WTC11 (cell line): ENCODE measurements at regions not wholly inside any gene's neighbourhood (a gene's known extent, or its start where the extent isn't known, plus 50 kb on each side); places are given as distances from the start of the nearest gene placed in this dataset.

Experiments
- ATAC-seq: fragments of 200-7000 bp; cut with Tn5 transposase; 2 replicates; pipeline ENCODE4 v1.10.0; 2021; ENCODE audit warnings: mild to moderate bottlenecking, moderate library complexity
- CTCF ChIA-PET: fragments of 300-600 bp; sonication (Branson Sonifier 250); formaldehyde crosslinking; loops from one replicate; lab custom pipeline; 2021; ENCODE audit warnings: antibody characterized with exemption; lab: Charles Lee
- POLR2A ChIA-PET: fragments of 350-600 bp; sonication (Branson Sonifier 250); formaldehyde crosslinking; loops from one replicate; lab custom pipeline; 2021; ENCODE audit warnings: antibody characterized with exemption; lab: Charles Lee
- DNase-seq: peaks from one replicate; pipeline ENCODE4 v3.0.0; 2021; ENCODE audit warnings: low spot score
- H3K27ac Mint-ChIP-seq: 2 replicates; pipeline ENCODE4 v1.8.0; 2021; ENCODE audit warnings: mixed read lengths
- H3K27me3 Mint-ChIP-seq: 2 replicates; pipeline ENCODE4 v1.8.0; 2021; ENCODE audit warnings: low read depth, mild to moderate bottlenecking, moderate library complexity, mixed read lengths
- H3K36me3 Mint-ChIP-seq: 2 replicates; pipeline ENCODE4 v1.8.0; 2021; ENCODE audit warnings: mixed read lengths
- H3K4me1 Mint-ChIP-seq: 2 replicates; pipeline ENCODE4 v1.8.0; 2022; ENCODE audit warnings: mixed read lengths
- H3K4me3 Mint-ChIP-seq: 2 replicates; pipeline ENCODE4 v1.8.0; 2021; ENCODE audit warnings: mild to moderate bottlenecking, moderate library complexity, mixed read lengths
- H3K9me3 Mint-ChIP-seq: 2 replicates; pipeline ENCODE4 v1.8.0; 2021; ENCODE audit warnings: mixed read lengths
- E2F1 ChIP-seq: sonication (generic); formaldehyde crosslinking; IDR thresholded peaks from 2 replicates; pipeline ENCODE4 v1.8.0; 2022; ENCODE audit warnings: mild to moderate bottlenecking, missing genetic modification reagents
- ERG ChIP-seq: fragments of 250-450 bp; sonication (Bioruptor Pico); IDR thresholded peaks from 2 replicates; pipeline ENCODE4 v1.8.0; 2021; ENCODE audit warnings: mild to moderate bottlenecking
- FOXJ3 ChIP-seq: sonication (generic); formaldehyde crosslinking; IDR thresholded peaks from 2 replicates; pipeline ENCODE4 v1.9.0; 2021; ENCODE audit warnings: missing genetic modification reagents, mild to moderate bottlenecking, borderline replicate concordance
- FOXK1 ChIP-seq: sonication (generic); formaldehyde crosslinking; IDR thresholded peaks from 2 replicates; pipeline ENCODE4 v1.8.0; 2022; ENCODE audit warnings: mild to moderate bottlenecking, moderate library complexity, missing genetic modification reagents
- GTF2I ChIP-seq: fragments of 250-450 bp; sonication (Bioruptor Pico); conservative IDR thresholded peaks from 2 replicates; pipeline ENCODE4 v1.4.0; 2021; ENCODE audit warnings: mild to moderate bottlenecking
- HMGA2 ChIP-seq: fragments of 250-450 bp; sonication (Bioruptor Pico); IDR thresholded peaks from 2 replicates; pipeline ENCODE4 v1.4.0; 2021; ENCODE audit warnings: mild to moderate bottlenecking, moderate library complexity
- JUN ChIP-seq: sonication (generic); formaldehyde crosslinking; IDR thresholded peaks from 2 replicates; pipeline ENCODE4 v1.8.0; 2023; ENCODE audit warnings: mild to moderate bottlenecking, missing genetic modification reagents
- KAT7 ChIP-seq: sonication (generic); formaldehyde crosslinking; IDR thresholded peaks from 2 replicates; pipeline ENCODE4 v1.8.1; 2023; ENCODE audit warnings: missing genetic modification reagents, mild to moderate bottlenecking, borderline replicate concordance
- MXD4 ChIP-seq: fragments of 250-450 bp; sonication (Bioruptor Pico); IDR thresholded peaks from 2 replicates; pipeline ENCODE4 v1.8.0; 2021; ENCODE audit warnings: mild to moderate bottlenecking, moderate library complexity, borderline replicate concordance
- NR2C2 ChIP-seq: sonication (generic); formaldehyde crosslinking; IDR thresholded peaks from 2 replicates; pipeline ENCODE4 v1.8.0; 2022; ENCODE audit warnings: mild to moderate bottlenecking, missing genetic modification reagents
- PREB ChIP-seq: sonication (generic); formaldehyde crosslinking; IDR thresholded peaks from 2 replicates; pipeline ENCODE4 v1.8.1; 2022; ENCODE audit warnings: mild to moderate bottlenecking, missing genetic modification reagents, moderate library complexity, borderline replicate concordance
- RELA ChIP-seq: sonication (generic); formaldehyde crosslinking; IDR thresholded peaks from 2 replicates; pipeline ENCODE4 v1.8.1; 2022; ENCODE audit warnings: missing genetic modification reagents, mild to moderate bottlenecking, borderline replicate concordance
- SMAD3 ChIP-seq: sonication (generic); formaldehyde crosslinking; IDR thresholded peaks from 2 replicates; pipeline ENCODE4 v1.8.0; 2022; ENCODE audit warnings: missing genetic modification reagents, mild to moderate bottlenecking, borderline replicate concordance
- ZNF121 ChIP-seq: sonication (generic); formaldehyde crosslinking; IDR thresholded peaks from 2 replicates; pipeline ENCODE4 v1.8.0; 2023; ENCODE audit warnings: missing genetic modification reagents
- ZNF138 ChIP-seq: sonication (generic); formaldehyde crosslinking; conservative IDR thresholded peaks from 2 replicates; pipeline ENCODE4 v1.8.1; 2022; ENCODE audit warnings: mild to moderate bottlenecking, moderate library complexity, missing genetic modification reagents
- ZNF232 ChIP-seq: sonication (generic); formaldehyde crosslinking; IDR thresholded peaks from 2 replicates; pipeline ENCODE4 v1.8.0; 2022; ENCODE audit warnings: mild to moderate bottlenecking, missing genetic modification reagents
- ZNF671 ChIP-seq: fragments of 250-450 bp; sonication (Bioruptor Pico); IDR thresholded peaks from 2 replicates; pipeline ENCODE4 v1.8.0; 2021; ENCODE audit warnings: mild to moderate bottlenecking
- TF ChIP-seq, protein P1 (sequence below): fragments of 250-450 bp; sonication (Bioruptor Pico); IDR thresholded peaks from 2 replicates; pipeline ENCODE4 v1.9.0; 2021; ENCODE audit warnings: mild to moderate bottlenecking
- TF ChIP-seq, protein P2 (sequence below): sonication (generic); formaldehyde crosslinking; IDR thresholded peaks from 2 replicates; pipeline ENCODE4 v1.8.0; 2023; ENCODE audit warnings: missing genetic modification reagents, mild to moderate bottlenecking, borderline replicate concordance
- TF ChIP-seq, protein P3 (sequence below): fragments of 250-450 bp; sonication (Bioruptor Pico); conservative IDR thresholded peaks from 2 replicates; pipeline ENCODE4 v1.9.0; 2021; ENCODE audit warnings: mild to moderate bottlenecking

GRCh38 chr9:108672475-108673190 lies 183.2 kb downstream of the ACTL7B start:
- H3K27ac Mint-ChIP-seq, result no peak overlapping the region
- peaks cover 19% of the 10 kb centered on the region for H3K4me1 Mint-ChIP-seq
- POLR2A ChIA-PET, result no interaction called here
- H3K36me3 Mint-ChIP-seq, result no peaks in the 10 kb centered on the region
- H3K9me3 Mint-ChIP-seq, result 0 out of 2 replicates have a peak, but pooled peaks cover 1% of the 10 kb centered on the region
- H3K27me3 Mint-ChIP-seq, result no peaks in the 10 kb centered on the region
- no peak overlapping the region for H3K4me3 Mint-ChIP-seq
- CTCF ChIA-PET, result no interaction called here
- no peak for TF ChIP-seq SMAD3 (CRISPR knock-in tag)
- no peak for ATAC-seq
- DNase-seq, result no peak

DNA sequence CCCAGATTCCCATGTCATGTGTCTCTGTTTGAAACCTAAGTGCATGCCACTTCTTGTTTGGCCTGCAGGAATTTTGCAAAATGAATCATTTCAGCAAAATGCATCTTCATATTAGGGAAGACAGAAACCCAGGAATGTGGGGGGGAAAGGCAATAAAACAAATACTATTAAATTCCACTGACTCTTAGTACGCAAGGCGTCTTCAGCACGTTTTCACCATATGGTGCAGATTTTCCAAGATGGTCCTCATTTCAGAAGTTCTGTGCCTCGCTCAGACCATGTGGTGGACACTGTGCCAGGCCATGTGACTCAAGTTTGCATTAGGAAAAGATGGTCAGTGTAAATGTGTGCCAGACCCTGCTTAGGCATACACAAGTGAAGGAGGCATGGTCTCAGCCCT lies 184.0 kb downstream of the ACTL7B start:
- Mint-ChIP-seq H3K4me1 (peaks cover 13% of the 10 kb centered on the region), H3K36me3 (no peaks in the 10 kb centered on the region), H3K27ac (no peak overlapping the region), H3K9me3 (0 out of 2 replicates have a peak, but pooled peaks cover 4% of the 10 kb centered on the region), H3K4me3 (no peak overlapping the region), H3K27me3 (no peaks in the 10 kb centered on the region)
- no peak for TF ChIP-seq ERG (CRISPR knock-in tag)
- no peak for TF ChIP-seq KAT7 (CRISPR knock-in tag)
- TF ChIP-seq NR2C2 (CRISPR knock-in tag), result no peak
- TF ChIP-seq, protein P1, sequence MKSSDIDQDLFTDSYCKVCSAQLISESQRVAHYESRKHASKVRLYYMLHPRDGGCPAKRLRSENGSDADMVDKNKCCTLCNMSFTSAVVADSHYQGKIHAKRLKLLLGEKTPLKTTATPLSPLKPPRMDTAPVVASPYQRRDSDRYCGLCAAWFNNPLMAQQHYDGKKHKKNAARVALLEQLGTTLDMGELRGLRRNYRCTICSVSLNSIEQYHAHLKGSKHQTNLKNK (CRISPR knock-in tag), result no peak
- TF ChIP-seq PREB, result no peak
- TF ChIP-seq ZNF232 (CRISPR knock-in tag), result no peak
- TF ChIP-seq RELA, result no peak
- TF ChIP-seq FOXJ3 (CRISPR knock-in tag), result no peak
- TF ChIP-seq GTF2I (CRISPR knock-in tag), result no peak
- TF ChIP-seq, protein P2, sequence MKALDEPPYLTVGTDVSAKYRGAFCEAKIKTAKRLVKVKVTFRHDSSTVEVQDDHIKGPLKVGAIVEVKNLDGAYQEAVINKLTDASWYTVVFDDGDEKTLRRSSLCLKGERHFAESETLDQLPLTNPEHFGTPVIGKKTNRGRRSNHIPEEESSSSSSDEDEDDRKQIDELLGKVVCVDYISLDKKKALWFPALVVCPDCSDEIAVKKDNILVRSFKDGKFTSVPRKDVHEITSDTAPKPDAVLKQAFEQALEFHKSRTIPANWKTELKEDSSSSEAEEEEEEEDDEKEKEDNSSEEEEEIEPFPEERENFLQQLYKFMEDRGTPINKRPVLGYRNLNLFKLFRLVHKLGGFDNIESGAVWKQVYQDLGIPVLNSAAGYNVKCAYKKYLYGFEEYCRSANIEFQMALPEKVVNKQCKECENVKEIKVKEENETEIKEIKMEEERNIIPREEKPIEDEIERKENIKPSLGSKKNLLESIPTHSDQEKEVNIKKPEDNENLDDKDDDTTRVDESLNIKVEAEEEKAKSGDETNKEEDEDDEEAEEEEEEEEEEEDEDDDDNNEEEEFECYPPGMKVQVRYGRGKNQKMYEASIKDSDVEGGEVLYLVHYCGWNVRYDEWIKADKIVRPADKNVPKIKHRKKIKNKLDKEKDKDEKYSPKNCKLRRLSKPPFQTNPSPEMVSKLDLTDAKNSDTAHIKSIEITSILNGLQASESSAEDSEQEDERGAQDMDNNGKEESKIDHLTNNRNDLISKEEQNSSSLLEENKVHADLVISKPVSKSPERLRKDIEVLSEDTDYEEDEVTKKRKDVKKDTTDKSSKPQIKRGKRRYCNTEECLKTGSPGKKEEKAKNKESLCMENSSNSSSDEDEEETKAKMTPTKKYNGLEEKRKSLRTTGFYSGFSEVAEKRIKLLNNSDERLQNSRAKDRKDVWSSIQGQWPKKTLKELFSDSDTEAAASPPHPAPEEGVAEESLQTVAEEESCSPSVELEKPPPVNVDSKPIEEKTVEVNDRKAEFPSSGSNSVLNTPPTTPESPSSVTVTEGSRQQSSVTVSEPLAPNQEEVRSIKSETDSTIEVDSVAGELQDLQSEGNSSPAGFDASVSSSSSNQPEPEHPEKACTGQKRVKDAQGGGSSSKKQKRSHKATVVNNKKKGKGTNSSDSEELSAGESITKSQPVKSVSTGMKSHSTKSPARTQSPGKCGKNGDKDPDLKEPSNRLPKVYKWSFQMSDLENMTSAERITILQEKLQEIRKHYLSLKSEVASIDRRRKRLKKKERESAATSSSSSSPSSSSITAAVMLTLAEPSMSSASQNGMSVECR (CRISPR knock-in tag), result no peak
- no peak for TF ChIP-seq E2F1 (CRISPR knock-in tag)
- TF ChIP-seq HMGA2 (CRISPR knock-in tag), result no peak
- TF ChIP-seq MXD4 (CRISPR knock-in tag), result no peak
- no peak for TF ChIP-seq ZNF121 (CRISPR knock-in tag)
- TF ChIP-seq FOXK1, result no peak
- no peak for TF ChIP-seq ZNF138
- TF ChIP-seq, protein P3, sequence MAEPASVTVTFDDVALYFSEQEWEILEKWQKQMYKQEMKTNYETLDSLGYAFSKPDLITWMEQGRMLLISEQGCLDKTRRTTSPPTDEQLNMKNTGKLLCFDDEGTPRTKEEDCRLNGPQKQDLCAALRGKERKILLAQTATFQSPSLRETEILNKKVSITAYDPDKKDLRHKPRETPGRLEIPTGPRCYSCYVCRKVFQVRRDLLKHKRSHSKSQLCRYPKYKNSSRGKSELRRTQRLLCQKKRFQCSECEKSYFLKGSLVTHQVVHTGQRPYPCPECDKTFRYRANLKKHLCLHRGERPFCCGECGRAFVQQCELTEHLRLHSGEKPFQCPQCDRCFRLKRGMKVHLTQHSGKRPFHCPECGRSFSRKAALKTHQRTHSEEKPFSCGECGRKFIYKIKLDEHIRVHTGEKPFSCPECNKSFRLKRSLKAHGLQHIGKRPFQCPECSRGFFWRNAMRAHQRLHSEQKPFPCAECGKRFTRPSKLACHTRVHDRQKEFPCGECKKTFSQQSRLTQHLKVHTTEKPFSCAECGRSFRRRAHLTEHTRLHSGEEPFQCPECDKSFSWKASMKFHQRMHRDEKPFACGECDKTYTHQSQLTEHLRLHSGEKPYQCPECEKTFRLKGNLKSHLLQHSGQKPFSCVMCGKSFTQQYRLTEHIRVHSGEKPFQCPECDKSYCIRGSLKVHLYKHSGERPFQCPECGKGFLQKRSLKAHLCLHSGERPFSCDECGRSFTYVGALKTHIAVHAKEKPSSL (CRISPR knock-in tag), result no peak
- no peak for TF ChIP-seq ZNF671 (CRISPR knock-in tag)
- no peak for TF ChIP-seq JUN (CRISPR knock-in tag)
- POLR2A ChIA-PET, result no interaction called here
- CTCF ChIA-PET, result interaction anchor here (1.0 to 1.2 kb wide), 3 partner anchors 255 to 1206 kb away, joined by 5 to 6 read pairs (median 5); no protein-coding TSS in a partner anchor
- DNase-seq, result no peak
- no peak for ATAC-seq
